Parathyroid adenoma (tissue), 2 donors: ENCODE measurements at regions not wholly inside any gene's neighbourhood (a gene's known extent, or its start where the extent isn't known, plus 50 kb on each side); places are given as distances from the start of the nearest gene placed in this dataset.
A peak's percentile ranks its signal among the peaks of the same experiment; 100 is the strongest.

Experiments used
- H2AFZ ChIP-seq: fragments of 300-600 bp; sonication (generic); one replicate; pipeline ENCODE4 v1.7.0; 2017; ENCODE audit warnings: antibody characterized with exemption, mild to moderate bottlenecking
- H3K27ac ChIP-seq: fragments of 300-600 bp; sonication (generic); one replicate; pipeline ENCODE4 v1.7.0; 2017
- H3K27me3 ChIP-seq: fragments of 300-600 bp; sonication (generic); one replicate; pipeline ENCODE4 v1.7.0; 2017; ENCODE audit warnings: low read length; ENCODE audit not compliant: control insufficient read depth, insufficient read depth
- H3K36me3 ChIP-seq: fragments of 300-600 bp; sonication (generic); one replicate; pipeline ENCODE4 v1.7.0; 2017; ENCODE audit warnings: low read length; ENCODE audit not compliant: control insufficient read depth, insufficient read depth
- H3K4me1 ChIP-seq: fragments of 300-600 bp; sonication (generic); one replicate; pipeline ENCODE4 v1.7.0; 2017; ENCODE audit warnings: control low read depth
- H3K4me2 ChIP-seq: fragments of 300-600 bp; sonication (generic); one replicate; pipeline ENCODE4 v1.7.0; 2017; ENCODE audit warnings: low read length
- H3K4me3 ChIP-seq: fragments of 300-600 bp; sonication (generic); one replicate; pipeline ENCODE4 v1.7.0; 2017; ENCODE audit warnings: low read depth, low read length
- H3K79me2 ChIP-seq: fragments of 300-600 bp; sonication (generic); one replicate; pipeline ENCODE4 v1.7.0; 2017; ENCODE audit warnings: control low read depth
- H3K9ac ChIP-seq: fragments of 300-600 bp; sonication (generic); one replicate; pipeline ENCODE4 v1.7.0; 2017; ENCODE audit warnings: mild to moderate bottlenecking
- H3K9me3 ChIP-seq: fragments of 300-600 bp; sonication (generic); one replicate; pipeline ENCODE4 v1.7.0; 2017; ENCODE audit warnings: low read length; ENCODE audit not compliant: control insufficient read depth
- TF ChIP-seq, protein P1 (sequence below): fragments of 300-600 bp; sonication (generic); IDR thresholded peaks from one replicate; pipeline ENCODE4 v1.7.0; 2017; ENCODE audit warnings: antibody characterized with exemption, mild to moderate bottlenecking
- donor health status: primary hyperparathyroidism.

DNA sequence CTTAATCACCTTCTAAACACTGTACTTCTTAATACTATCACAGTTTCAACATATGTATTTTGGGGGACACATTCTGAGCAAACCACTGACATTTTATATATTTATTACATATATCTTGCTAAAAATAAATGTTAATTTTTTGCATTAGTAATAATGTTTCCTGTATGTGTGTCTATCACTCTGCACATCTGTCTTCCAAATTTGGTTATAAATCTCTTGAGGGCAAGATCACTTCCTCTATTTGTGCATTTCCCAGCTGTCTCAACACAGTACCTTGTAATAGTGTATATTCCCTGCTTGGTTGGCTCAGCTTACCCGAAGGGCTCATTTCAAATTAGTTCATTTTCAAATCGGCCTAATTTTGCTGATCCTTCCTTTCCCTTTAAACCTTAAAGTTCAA lies 617.1 kb upstream of the GYPC start:
- no peaks in the 10 kb centered on the region for H3K9me3 ChIP-seq
- TF ChIP-seq, protein P1, sequence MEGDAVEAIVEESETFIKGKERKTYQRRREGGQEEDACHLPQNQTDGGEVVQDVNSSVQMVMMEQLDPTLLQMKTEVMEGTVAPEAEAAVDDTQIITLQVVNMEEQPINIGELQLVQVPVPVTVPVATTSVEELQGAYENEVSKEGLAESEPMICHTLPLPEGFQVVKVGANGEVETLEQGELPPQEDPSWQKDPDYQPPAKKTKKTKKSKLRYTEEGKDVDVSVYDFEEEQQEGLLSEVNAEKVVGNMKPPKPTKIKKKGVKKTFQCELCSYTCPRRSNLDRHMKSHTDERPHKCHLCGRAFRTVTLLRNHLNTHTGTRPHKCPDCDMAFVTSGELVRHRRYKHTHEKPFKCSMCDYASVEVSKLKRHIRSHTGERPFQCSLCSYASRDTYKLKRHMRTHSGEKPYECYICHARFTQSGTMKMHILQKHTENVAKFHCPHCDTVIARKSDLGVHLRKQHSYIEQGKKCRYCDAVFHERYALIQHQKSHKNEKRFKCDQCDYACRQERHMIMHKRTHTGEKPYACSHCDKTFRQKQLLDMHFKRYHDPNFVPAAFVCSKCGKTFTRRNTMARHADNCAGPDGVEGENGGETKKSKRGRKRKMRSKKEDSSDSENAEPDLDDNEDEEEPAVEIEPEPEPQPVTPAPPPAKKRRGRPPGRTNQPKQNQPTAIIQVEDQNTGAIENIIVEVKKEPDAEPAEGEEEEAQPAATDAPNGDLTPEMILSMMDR = no peak

DNA sequence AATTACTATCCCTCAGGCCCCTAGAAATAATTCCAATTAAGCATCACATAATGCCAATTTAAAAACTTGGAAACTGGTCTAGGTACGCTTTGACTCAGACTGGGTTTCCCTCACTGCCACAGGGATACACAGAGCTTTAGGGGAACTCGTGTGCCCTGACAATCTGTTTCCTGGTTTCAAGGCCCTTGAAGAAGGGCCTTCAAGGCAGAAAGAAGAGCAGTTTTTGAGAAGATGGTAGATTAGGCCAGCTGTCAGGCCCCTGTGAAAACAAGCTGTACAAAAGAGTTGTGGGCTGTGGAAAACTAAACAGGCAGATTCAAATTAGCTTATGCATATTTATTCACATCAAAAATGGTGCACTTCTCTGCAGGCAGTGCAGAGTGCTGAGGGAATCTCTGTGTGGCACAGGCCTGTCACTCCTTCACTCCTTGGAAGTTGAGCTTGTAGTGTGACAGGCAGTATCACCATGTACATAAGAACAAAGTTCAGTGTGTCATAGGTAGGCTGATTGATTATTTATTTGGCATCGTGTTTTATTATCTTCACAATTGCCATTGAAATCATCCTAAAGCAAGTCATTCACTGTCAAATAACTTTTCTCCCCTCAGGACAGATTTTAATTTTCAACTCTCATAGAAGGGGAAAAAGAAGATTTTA lies 614.4 kb upstream of the GYPC start:
- H3K79me2 ChIP-seq = no peaks in the 10 kb centered on the region
- H3K4me3 ChIP-seq = no peak overlapping the region
- no peaks in the 10 kb centered on the region for H3K4me1 ChIP-seq
- no peaks in the 10 kb centered on the region for H3K9me3 ChIP-seq
- H3K27me3 ChIP-seq = no peaks in the 10 kb centered on the region
- no peaks in the 10 kb centered on the region for H3K36me3 ChIP-seq
- no peak overlapping the region for H3K4me2 ChIP-seq
- no peak overlapping the region for H3K27ac ChIP-seq
- H3K9ac ChIP-seq = no peak overlapping the region
- peak overlapping the region; percentile 36 for H2AFZ ChIP-seq
- TF ChIP-seq, protein P1 = no peak

More for the DNA sequence above, 617.1 kb upstream of the GYPC start:
- Histone ChIP-seq H3K79me2 (no peaks in the 10 kb centered on the region), H3K27ac (no peak overlapping the region), H3K4me2 (no peak overlapping the region), H3K9ac (no peak overlapping the region), H2AFZ (no peak overlapping the region), H3K27me3 (no peaks in the 10 kb centered on the region), H3K4me1 (no peaks in the 10 kb centered on the region), H3K36me3 (no peaks in the 10 kb centered on the region), H3K4me3 (no peak overlapping the region)

DNA sequence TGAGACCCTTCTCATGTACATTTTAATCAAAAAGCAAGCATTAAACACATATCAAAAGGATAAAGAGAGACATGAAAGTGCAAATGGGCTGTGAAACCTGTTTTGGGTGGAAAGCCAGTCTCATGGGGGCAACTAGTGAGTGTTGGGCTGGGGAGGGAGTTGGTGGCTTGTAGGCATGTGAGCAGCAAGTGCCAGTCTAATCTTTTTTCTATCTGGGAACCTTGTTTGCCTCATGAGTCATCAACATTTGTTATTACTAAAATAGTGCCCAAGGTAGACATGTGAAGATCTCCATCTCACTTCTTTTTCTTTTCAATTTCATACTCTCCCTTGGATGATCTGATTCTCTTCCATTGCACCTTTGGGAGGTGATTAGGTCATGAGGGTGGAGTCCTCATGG lies 613.9 kb upstream of the GYPC start:
- TF ChIP-seq, protein P1 = no peak
- H3K27me3 ChIP-seq = no peaks in the 10 kb centered on the region
- H3K27ac ChIP-seq = no peak overlapping the region
- H3K9ac ChIP-seq = no peak overlapping the region
- H3K9me3 ChIP-seq = no peaks in the 10 kb centered on the region
- peak overlapping the region; percentile 36 for H2AFZ ChIP-seq
- no peak overlapping the region for H3K4me2 ChIP-seq
- H3K36me3 ChIP-seq = no peaks in the 10 kb centered on the region
- no peak overlapping the region for H3K4me3 ChIP-seq
- H3K79me2 ChIP-seq = no peaks in the 10 kb centered on the region
- H3K4me1 ChIP-seq = no peaks in the 10 kb centered on the region

DNA sequence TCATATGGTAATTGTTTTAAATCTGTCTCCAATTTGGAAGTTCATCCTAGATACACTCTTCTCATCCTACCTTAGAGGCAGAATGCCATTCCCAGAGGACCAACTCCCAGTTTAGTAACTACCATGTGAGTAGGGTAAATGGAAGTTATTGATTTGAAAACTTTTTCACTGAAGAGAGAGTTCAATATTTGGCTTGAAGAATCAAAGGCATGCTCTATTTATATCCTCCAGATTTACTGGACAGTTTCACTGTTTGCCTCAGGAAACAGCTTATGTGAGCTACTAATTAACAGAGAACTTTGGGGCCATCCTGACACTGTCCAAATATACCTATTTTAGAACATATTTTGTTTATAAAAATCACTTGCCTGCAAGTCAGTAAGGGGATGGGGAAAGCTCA lies 607.2 kb upstream of the GYPC start:
- Histone ChIP-seq H2AFZ (no peak overlapping the region), H3K9ac (no peak overlapping the region), H3K4me1 (no peaks in the 10 kb centered on the region), H3K79me2 (no peaks in the 10 kb centered on the region), H3K36me3 (no peaks in the 10 kb centered on the region), H3K4me2 (no peak overlapping the region), H3K27me3 (no peaks in the 10 kb centered on the region), H3K4me3 (no peak overlapping the region), H3K27ac (no peak overlapping the region), H3K9me3 (no peaks in the 10 kb centered on the region)
- TF ChIP-seq, protein P1 = no peak

DNA sequence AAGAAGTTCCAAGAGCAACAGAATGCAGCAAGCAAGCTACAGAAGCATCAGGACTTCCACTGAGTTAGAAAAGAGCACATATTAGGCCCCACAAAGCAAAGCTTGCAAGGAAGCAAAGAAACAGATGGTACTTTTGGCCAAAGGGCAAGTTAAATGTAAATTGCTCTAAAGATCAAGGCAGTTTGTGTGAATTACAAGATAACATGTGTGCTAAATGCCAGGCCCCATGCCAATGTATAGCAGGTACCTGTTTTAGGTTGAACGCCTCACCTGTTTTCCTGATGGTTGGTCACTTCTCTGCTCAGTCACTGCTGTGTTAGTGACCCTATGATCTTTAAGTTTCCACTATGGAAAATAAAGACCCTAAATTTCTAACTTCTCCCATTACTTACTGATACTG lies 606.5 kb upstream of the GYPC start:
- Histone ChIP-seq H3K9ac (no peak overlapping the region), H3K27ac (no peak overlapping the region), H3K4me1 (no peaks in the 10 kb centered on the region), H3K27me3 (no peaks in the 10 kb centered on the region), H2AFZ (no peak overlapping the region), H3K4me3 (no peak overlapping the region), H3K4me2 (no peak overlapping the region), H3K79me2 (no peaks in the 10 kb centered on the region), H3K36me3 (no peaks in the 10 kb centered on the region), H3K9me3 (no peaks in the 10 kb centered on the region)
- TF ChIP-seq, protein P1 = no peak
